AG04449 (cell line): ENCODE measurements at regions not wholly inside any gene's neighbourhood (a gene's known extent, or its start where the extent isn't known, plus 50 kb on each side); places are given as distances from the start of the nearest gene placed in this dataset.

Experiments
- CTCF ChIA-PET: fragments of 350-600 bp; formaldehyde crosslinking; extraction: SDS; loops from one replicate; lab custom pipeline; 2021; ENCODE audit warnings: antibody characterized with exemption; lab: Yijun Ruan, JAX
- POLR2A ChIA-PET: fragments of 400-600, 350-600 bp; formaldehyde crosslinking; extraction: SDS; loops from one replicate; lab custom pipeline; 2020; ENCODE audit warnings: antibody characterized with exemption, inconsistent platforms; lab: Yijun Ruan, JAX
- DNase-seq: peaks from one replicate; pipeline ENCODE4 v3.0.0-alpha.2; 2010; ENCODE audit warnings: low read depth, low spot score
- H3K4me3 ChIP-seq: 2 replicates; pipeline ENCODE4 v1.5.1; 2011; ENCODE audit warnings: low read depth, mild to moderate bottlenecking, control low read depth, low read length
- TF ChIP-seq, protein P1 (sequence below): IDR thresholded peaks from one replicate; pipeline ENCODE4 v1.5.1; 2011; ENCODE audit warnings: mild to moderate bottlenecking, moderate library complexity, low read length, control low read depth, inconsistent platforms; ENCODE audit not compliant: insufficient read depth; ENCODE audit errors: missing control alignments

DNA sequence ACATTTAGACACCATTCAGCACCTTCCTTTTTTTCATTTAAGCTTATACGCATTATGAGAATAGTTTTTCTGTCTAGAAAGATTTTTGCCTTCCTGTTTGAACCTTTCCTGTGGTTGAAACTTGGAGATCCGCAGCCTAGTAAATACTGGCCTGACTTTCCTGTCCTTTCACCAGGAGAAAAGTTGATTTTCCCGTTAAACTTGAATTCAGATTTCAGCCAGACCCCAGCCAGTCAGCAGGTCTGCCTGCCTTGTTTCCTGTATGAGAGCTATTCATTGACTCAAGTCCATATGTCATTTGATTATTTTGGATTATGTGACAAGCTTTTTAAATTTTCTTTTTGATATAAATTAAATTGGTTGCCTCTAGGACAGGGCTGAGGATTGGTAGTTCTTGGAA lies 71.5 kb downstream of the EVX1 start:
- no peak for DNase-seq
- TF ChIP-seq, protein P1, sequence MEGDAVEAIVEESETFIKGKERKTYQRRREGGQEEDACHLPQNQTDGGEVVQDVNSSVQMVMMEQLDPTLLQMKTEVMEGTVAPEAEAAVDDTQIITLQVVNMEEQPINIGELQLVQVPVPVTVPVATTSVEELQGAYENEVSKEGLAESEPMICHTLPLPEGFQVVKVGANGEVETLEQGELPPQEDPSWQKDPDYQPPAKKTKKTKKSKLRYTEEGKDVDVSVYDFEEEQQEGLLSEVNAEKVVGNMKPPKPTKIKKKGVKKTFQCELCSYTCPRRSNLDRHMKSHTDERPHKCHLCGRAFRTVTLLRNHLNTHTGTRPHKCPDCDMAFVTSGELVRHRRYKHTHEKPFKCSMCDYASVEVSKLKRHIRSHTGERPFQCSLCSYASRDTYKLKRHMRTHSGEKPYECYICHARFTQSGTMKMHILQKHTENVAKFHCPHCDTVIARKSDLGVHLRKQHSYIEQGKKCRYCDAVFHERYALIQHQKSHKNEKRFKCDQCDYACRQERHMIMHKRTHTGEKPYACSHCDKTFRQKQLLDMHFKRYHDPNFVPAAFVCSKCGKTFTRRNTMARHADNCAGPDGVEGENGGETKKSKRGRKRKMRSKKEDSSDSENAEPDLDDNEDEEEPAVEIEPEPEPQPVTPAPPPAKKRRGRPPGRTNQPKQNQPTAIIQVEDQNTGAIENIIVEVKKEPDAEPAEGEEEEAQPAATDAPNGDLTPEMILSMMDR: no peak
- ChIA-PET CTCF (no interaction called here), POLR2A (no interaction called here)
- no peak overlapping the region for H3K4me3 ChIP-seq

DNA sequence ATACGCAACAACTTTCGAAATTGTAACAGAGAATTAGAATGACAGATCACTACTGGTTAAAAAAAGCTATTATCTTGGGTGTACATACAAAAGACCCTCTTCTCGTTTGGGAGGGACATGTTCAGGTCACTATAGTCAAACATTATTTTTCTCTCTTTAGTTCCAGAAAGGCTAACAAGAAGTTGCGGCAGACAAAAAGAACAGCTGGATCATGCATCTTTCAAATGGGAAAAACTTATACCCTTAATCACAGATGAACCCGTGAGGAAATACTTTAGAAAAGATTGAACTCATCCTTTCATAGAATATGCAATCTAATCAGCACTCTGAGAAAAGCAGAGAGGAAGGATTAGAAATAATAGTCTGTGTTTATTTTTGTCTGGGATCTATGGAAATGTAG lies 72.5 kb downstream of the EVX1 start:
- ChIA-PET CTCF (no interaction called here), POLR2A (no interaction called here)
- no peak for DNase-seq
- H3K4me3 ChIP-seq: no peak overlapping the region
- TF ChIP-seq, protein P1: no peak

DNA sequence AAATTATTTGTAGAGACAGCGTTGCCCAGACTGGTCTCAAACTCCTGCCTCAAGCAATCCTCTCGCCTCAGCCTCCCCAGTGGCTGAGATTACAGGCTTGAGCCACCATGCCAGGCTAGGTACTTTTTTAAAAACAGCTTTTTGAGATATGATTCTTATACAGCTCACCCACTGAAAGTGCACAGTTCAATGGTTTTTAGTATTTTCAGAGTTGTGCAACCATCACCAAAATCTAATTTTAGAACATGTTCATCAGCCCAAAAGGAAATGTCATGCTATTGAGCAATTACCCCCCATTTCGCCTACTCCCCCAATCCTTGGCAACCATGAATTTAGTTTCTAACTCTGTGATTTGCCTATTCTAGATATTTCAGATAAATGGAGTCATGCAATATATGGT lies 73.7 kb downstream of the EVX1 start:
- POLR2A ChIA-PET: no interaction called here
- TF ChIP-seq, protein P1: no peak
- no peak for DNase-seq
- CTCF ChIA-PET: no interaction called here
- no peak overlapping the region for H3K4me3 ChIP-seq

DNA sequence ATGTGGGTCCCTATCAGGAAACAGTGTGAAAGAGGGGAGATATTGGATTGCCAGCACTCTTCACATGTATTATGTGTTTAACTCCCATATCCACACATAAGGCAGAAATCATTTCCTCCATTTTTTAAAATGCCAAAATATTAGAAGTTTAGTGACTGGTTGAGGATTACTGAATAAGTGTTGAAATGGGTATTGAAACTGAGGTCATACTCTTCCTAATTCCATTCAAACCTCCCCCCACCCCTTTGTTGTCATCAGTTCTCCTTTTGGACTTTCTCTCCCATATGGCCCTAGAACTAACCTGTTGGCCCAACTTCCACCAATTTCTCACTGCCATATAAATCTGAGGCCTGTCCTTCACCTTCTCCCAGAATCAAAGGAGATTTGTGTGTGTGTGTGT lies 81.6 kb downstream of the EVX1 start:
- ChIA-PET CTCF (no interaction called here), POLR2A (no interaction called here)
- no peak overlapping the region for H3K4me3 ChIP-seq
- TF ChIP-seq, protein P1: no peak
- DNase-seq: no peak

- TF ChIP-seq, protein P1: no peak
- no peak overlapping the region for H3K4me3 ChIP-seq
- ChIA-PET POLR2A (no interaction called here), CTCF (no interaction called here)
- no peak for DNase-seq
Observed at GRCh38 chr7:27329909-27330308, 87.3 kb downstream of the EVX1 start.

DNA sequence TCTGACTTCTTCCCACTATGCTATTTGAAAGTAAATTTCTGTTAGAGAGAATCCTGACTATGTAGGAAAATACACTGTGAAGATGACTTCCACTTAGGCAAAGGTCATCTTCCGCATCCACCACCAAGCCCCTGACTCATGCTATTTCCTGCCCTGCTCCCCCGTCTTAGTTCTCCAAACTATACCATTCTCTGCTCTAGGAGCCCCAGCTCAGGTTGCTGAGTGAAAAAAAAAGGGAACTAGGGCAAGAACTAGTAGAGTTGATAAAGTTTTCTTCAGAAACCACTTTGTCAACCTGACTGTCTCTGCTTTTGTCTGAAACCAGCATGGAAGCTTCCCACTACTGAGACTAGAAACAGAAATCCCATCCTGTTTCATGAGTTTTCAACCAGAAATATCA lies 96.9 kb downstream of the EVX1 start:
- TF ChIP-seq, protein P1: no peak
- no peak for DNase-seq
- no peak overlapping the region for H3K4me3 ChIP-seq
- ChIA-PET POLR2A (no interaction called here), CTCF (no interaction called here)
